H1 (cell line): ENCODE measurements at regions not wholly inside any gene's neighbourhood (a gene's known extent, or its start where the extent isn't known, plus 50 kb on each side); places are given as distances from the start of the nearest gene placed in this dataset.

ENCODE experiments used
- CTCF ChIP-seq, 3 experiments: IDR thresholded peaks; 1 replicate in 2 of 3; 2 replicates in 1 of 3; pipeline versions ENCODE4 v1.5.1 to v1.6.1; 2011; ENCODE audit warnings: low read length in 3 of 3, mild to moderate bottlenecking in 3 of 3, inconsistent platforms in 2 of 3, low read depth in 1 of 3, moderate library complexity in 1 of 3; ENCODE audit not compliant: insufficient read depth in 1 of 3; ENCODE audit errors: control extremely low read depth in 1 of 3
- EZH2 ChIP-seq: fragments of 200-600 bp; sonication (generic); IDR thresholded peaks from 2 replicates; pipeline ENCODE4 v1.7.1; 2012; ENCODE audit warnings: low read depth, mild to moderate bottlenecking, moderate library complexity, low read length, inconsistent platforms; ENCODE audit not compliant: severe bottlenecking
- POLR2A ChIP-seq, 2 experiments: IDR thresholded peaks; 1 replicate in 1 of 2; 2 replicates in 1 of 2; pipeline ENCODE4 v1.6.1; 2011; ENCODE audit warnings: low read depth in 2 of 2, low read length in 2 of 2, mild to moderate bottlenecking in 2 of 2; ENCODE audit errors: control extremely low read depth in 1 of 2
- POLR2AphosphoS5 ChIP-seq: IDR thresholded peaks from 2 replicates; pipeline ENCODE4 v1.6.1; 2011; ENCODE audit warnings: low read depth, low read length
- RAD21 ChIP-seq, 2 experiments: IDR thresholded peaks in 1 of 2; conservative IDR thresholded peaks in 1 of 2; 2 replicates each; pipeline ENCODE4 v1.6.1; 2011; ENCODE audit warnings: low read depth in 2 of 2, low read length in 2 of 2, improper control_type of control experiment in 1 of 2, inconsistent platforms in 1 of 2, mild to moderate bottlenecking in 1 of 2, moderate library complexity in 1 of 2
- SP4 ChIP-seq: IDR thresholded peaks from 2 replicates; pipeline ENCODE4 v1.6.1; 2012; ENCODE audit warnings: low read length, inconsistent platforms
- TEAD4 ChIP-seq: IDR thresholded peaks from 2 replicates; pipeline ENCODE4 v1.6.1; 2012; ENCODE audit warnings: low read depth, low read length, inconsistent platforms, mixed read lengths
- USF2 ChIP-seq: IDR thresholded peaks from 2 replicates; pipeline ENCODE4 v1.6.1; 2011; ENCODE audit warnings: low read length, improper control_type of control experiment

- no peak for TF ChIP-seq SP4
- TF ChIP-seq CTCF (IDR thresholded peaks at IDR 0.05; ENCODE audit: control extremely low read depth in 1 of 3, insufficient read depth in 1 of 3, low read depth in 1 of 3, low read length in 3 of 3) = no peak
- no peak for TF ChIP-seq RAD21 (IDR thresholded peaks at IDR 0.05 in 1 of 2, conservative IDR thresholded peaks at IDR 0.05 in 1 of 2; ENCODE audit: low read depth in 2 of 2, low read length in 2 of 2)
- TF ChIP-seq EZH2 = no peak
- TF ChIP-seq TEAD4 = no peak
- TF ChIP-seq USF2 = no peak
- TF ChIP-seq POLR2A (IDR thresholded peaks at IDR 0.05; ENCODE audit: control extremely low read depth in 1 of 2, low read depth in 2 of 2, low read length in 2 of 2) = no peak
- no peak for TF ChIP-seq POLR2AphosphoS5
Measured at GRCh38 chr5:115450741-115451140, 93.8 kb downstream of the FEM1C start.
